Upper lobe of right lung (tissue), 1 donor: ENCODE measurements at regions not wholly inside any gene's neighbourhood (a gene's known extent, or its start where the extent isn't known, plus 50 kb on each side); places are given as distances from the start of the nearest gene placed in this dataset.
"Not testable (repeated sequence)": the region's sequence is repeated elsewhere in the genome, so short reads cannot be mapped to it uniquely, and the experiment has no call there.

ENCODE experiments used
- ATAC-seq: fragments of 200-7000 bp; cut with Tn5 transposase; one replicate; pipeline ENCODE4 v1.9.1; 2020; ENCODE audit warnings: mild to moderate bottlenecking, moderate library complexity
- DNase-seq: peaks from one replicate; pipeline ENCODE4 v3.0.0-alpha.2; 2020
- H3K27ac ChIP-seq: fragments of 200-600 bp; one replicate; pipeline ENCODE4 v1.8.0; 2022
- H3K27me3 ChIP-seq: fragments of 200-600 bp; one replicate; pipeline ENCODE4 v1.8.0; 2022; ENCODE audit warnings: mild to moderate bottlenecking
- H3K36me3 ChIP-seq: fragments of 200-600 bp; one replicate; pipeline ENCODE4 v1.8.0; 2022
- H3K4me1 ChIP-seq: fragments of 200-600 bp; one replicate; pipeline ENCODE4 v1.8.0; 2022
- H3K4me3 ChIP-seq: fragments of 200-600 bp; one replicate; pipeline ENCODE4 v1.8.0; 2022; ENCODE audit warnings: mild to moderate bottlenecking
- H3K9me3 ChIP-seq: fragments of 200-600 bp; one replicate; pipeline ENCODE4 v1.8.0; 2022
- intact Hi-C: fragments of 100-400 bp; cut with DNase I; formaldehyde crosslinking; loops from one replicate; pipeline ENCODE4 v1.11.0; 2022
- TF ChIP-seq, protein P1 (sequence below): fragments of 200-600 bp; IDR thresholded peaks from one replicate; pipeline ENCODE4 v1.8.0; 2022; ENCODE audit warnings: antibody characterized with exemption
- donor health status: DM: no; HTN: yes; CAD: no; lungs with severe emphysema.

DNA sequence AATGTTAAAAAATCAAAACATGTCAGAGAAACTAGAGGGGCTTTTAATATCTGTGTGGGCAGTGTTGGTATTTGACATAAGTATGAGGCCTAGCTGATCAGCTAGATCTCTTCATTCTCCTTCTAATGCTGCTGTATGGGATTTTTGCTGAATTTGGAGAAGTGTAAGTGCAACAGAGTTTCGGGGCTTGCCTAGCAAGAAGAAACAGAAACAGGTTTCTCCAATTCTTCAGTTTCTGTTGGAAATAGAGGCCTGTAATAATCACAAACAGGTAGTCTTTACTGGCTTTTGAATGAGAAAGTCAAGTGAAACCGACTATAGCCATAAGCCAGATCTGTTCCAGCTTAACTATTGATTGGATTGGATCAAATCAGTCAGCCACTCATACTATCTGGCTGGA is 96.4 kb upstream of the PCLO start:
- TF ChIP-seq, protein P1, sequence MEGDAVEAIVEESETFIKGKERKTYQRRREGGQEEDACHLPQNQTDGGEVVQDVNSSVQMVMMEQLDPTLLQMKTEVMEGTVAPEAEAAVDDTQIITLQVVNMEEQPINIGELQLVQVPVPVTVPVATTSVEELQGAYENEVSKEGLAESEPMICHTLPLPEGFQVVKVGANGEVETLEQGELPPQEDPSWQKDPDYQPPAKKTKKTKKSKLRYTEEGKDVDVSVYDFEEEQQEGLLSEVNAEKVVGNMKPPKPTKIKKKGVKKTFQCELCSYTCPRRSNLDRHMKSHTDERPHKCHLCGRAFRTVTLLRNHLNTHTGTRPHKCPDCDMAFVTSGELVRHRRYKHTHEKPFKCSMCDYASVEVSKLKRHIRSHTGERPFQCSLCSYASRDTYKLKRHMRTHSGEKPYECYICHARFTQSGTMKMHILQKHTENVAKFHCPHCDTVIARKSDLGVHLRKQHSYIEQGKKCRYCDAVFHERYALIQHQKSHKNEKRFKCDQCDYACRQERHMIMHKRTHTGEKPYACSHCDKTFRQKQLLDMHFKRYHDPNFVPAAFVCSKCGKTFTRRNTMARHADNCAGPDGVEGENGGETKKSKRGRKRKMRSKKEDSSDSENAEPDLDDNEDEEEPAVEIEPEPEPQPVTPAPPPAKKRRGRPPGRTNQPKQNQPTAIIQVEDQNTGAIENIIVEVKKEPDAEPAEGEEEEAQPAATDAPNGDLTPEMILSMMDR: no peak
- no peak for DNase-seq
- Histone ChIP-seq H3K9me3 (no peaks in the 10 kb centered on the region), H3K27ac (no peak overlapping the region), H3K4me3 (no peak overlapping the region), H3K4me1 (no peaks in the 10 kb centered on the region), H3K27me3 (no peaks in the 10 kb centered on the region), H3K36me3 (no peaks in the 10 kb centered on the region)
- no peak for ATAC-seq
- intact Hi-C loops: no loop called here

DNA sequence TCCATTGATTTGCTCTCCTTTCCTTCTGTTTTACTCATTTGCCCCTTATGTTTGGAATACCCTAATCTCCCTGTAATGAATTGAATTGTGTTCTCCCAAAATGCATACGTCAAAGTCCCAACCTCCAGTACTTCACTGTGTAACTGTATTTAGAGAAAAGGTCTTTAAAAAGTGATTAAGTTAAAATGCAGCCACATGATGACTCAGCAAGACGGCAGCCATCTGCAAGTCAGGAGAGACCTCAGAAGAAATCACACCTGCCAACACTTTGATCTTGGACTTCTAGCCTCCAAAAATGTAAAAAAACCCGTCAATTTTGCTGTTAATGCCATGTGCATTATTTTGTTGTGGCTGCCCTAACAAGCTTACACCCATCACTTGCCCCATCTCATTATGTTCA is 85.3 kb upstream of the PCLO start:
- TF ChIP-seq, protein P1: no peak
- intact Hi-C loops: no loop called here
- Histone ChIP-seq H3K27me3 (no peaks in the 10 kb centered on the region), H3K36me3 (no peaks in the 10 kb centered on the region), H3K9me3 (no peaks in the 10 kb centered on the region), H3K27ac (no peak overlapping the region), H3K4me1 (no peaks in the 10 kb centered on the region), H3K4me3 (no peak overlapping the region)
- ATAC-seq (no peak), DNase-seq (no peak)

DNA sequence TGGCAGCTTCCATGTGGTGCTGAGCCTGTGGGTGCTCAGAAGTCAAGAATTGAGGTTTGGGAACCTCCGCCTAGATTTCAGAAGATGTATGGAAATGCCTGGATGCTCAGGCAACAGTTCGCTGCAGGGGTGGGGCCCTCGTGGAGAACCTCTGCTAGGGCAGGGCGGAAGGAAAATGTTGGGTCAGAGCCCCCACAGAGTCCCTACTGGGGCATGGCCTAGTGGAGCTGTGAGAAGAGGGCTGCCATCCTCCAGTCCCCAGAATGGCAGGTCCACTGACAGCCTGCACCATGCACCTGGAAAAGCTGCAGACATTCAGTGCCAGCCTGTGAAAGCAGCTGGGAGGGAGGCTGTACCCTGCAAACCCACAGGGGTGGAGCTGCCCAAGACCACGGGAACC is 56.5 kb upstream of the PCLO start:
- H3K4me1 ChIP-seq, H3K4me3 ChIP-seq, H3K36me3 ChIP-seq, H3K27ac ChIP-seq, intact Hi-C loops, ATAC-seq, H3K9me3 ChIP-seq, H3K27me3 ChIP-seq: not testable (repeated sequence)
- DNase-seq: peak; percentile 35

DNA sequence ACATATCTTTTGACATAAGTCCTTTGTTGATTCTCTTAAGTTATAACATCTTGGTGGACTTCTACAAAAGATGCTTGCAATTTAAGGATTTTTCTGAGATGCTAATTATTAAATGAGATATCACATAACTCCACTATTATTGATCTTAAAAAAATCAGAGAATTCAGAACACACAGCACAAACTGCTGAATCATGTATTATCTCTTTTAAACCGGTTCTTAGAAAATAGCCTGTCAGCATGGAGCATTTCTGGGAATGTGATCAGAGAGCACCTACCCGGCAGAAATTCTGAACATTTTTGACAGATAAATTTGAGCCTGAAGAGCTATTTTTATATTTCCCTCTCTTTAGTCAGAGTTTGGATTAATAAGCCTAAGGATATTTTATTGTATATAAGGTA is 50.2 kb upstream of the PCLO start:
- Histone ChIP-seq H3K27me3 (no peaks in the 10 kb centered on the region), H3K4me3 (no peak overlapping the region), H3K4me1 (no peaks in the 10 kb centered on the region), H3K27ac (no peak overlapping the region), H3K36me3 (no peaks in the 10 kb centered on the region), H3K9me3 (no peaks in the 10 kb centered on the region)
- intact Hi-C loops: no loop called here
- no peak for ATAC-seq
- TF ChIP-seq, protein P1: no peak
- DNase-seq: no peak
